ENCODE measurements at regions not wholly inside any gene's neighbourhood (a gene's known extent, or its start where the extent isn't known, plus 50 kb on each side); places are given as distances from the start of the nearest gene placed in this dataset.

DNA sequence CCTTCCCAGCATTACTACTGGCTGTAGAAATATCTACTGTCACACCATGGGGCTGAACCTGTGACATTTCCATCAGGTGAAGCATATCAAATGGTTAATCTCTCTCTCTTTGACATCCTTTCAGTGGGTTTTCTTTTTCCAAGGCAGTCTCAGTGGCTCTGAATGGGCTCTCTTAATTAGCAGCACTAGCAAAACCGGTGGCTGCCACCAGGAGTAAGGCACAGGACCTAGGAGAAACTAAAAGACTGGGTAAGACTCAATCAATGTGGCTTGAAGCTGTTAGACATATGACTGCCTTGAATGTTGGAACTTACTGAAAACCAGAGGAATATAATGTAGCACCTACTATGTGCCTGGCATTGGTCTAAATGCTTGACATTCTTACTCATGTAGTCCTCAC is 445.0 kb upstream of the KIF2A start:
- Mint-ChIP-seq H3K27me3 (peaks cover 0 to 21% (median 4%) of the 10 kb centered on the region in 5 donors), H3K27ac (no peak overlapping the region), H3K4me1 (no peaks in the 10 kb centered on the region), H3K9me3 (peaks cover 2 to 16% (median 6%) of the 10 kb centered on the region in 11 donors), H3K4me3 (no peak overlapping the region), H3K36me3 (peaks cover 0 to 5% (median 0%) of the 10 kb centered on the region in 5 donors)
- Histone ChIP-seq H3K9me3 (ENCODE audit: control insufficient read depth in 2 of 3, low read length in 3 of 3) (no peaks in the 10 kb centered on the region), H3K36me3 (ENCODE audit: control insufficient read depth in 2 of 3, insufficient read depth in 3 of 3, low read length in 3 of 3) (no peaks in the 10 kb centered on the region), H3K27me3 (ENCODE audit: control insufficient read depth in 2 of 2, insufficient read depth in 2 of 2, low read length in 2 of 2) (no peaks in the 10 kb centered on the region), H3K4me3 (ENCODE audit: low read length) (no peak overlapping the region), H3K27ac (ENCODE audit: low read depth, low read length) (no peak overlapping the region), H3K4me1 (ENCODE audit: control insufficient read depth in 2 of 2, insufficient read depth in 2 of 2, low read length in 2 of 2) (no peaks in the 10 kb centered on the region)
- ChIA-PET POLR2A (no interaction called here), CTCF (no interaction called here)
- intact Hi-C loops (cut with micrococcal nuclease) = no loop called here
- DNase-seq (no peak), ATAC-seq (no peak)

DNA sequence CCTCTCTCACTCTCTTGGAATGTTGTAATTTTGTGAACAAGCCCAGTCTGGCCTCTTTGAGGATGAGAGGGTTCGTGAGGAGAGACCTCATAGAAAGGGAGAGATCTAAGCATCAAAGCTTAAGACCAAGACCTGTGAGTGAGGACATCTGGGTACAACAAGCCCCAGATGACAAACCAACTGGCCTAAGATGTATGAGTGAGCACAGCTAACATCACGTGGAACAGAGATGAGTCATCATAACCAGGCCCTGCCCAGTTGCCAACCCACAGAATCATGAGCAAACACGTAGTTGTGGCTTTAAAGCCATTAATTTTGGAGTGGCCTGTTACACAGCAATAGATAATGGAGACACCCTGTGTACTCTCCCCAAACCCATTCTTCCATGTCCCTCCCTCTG is 439.1 kb upstream of the KIF2A start:
- ATAC-seq = no peak
- no peaks in the 10 kb centered on the region for H3K4me1 ChIP-seq (ENCODE audit: control insufficient read depth in 2 of 2, insufficient read depth in 2 of 2, low read length in 2 of 2)
- DNase-seq = no peak
- Mint-ChIP-seq H3K4me1 (no peaks in the 10 kb centered on the region), H3K9me3 (peaks cover 0 to 22% (median 7%) of the 10 kb centered on the region in 11 donors), H3K4me3 (no peak overlapping the region), H3K27ac (no peak overlapping the region), H3K36me3 (peaks cover 0 to 9% (median 0%) of the 10 kb centered on the region in 5 donors), H3K27me3 (peaks cover 0 to 25% (median 11%) of the 10 kb centered on the region in 5 donors)
- no peaks in the 10 kb centered on the region for H3K36me3 ChIP-seq (ENCODE audit: control insufficient read depth in 2 of 3, insufficient read depth in 3 of 3, low read length in 3 of 3)
- no peaks in the 10 kb centered on the region for H3K27me3 ChIP-seq (ENCODE audit: control insufficient read depth in 2 of 2, insufficient read depth in 2 of 2, low read length in 2 of 2)
- H3K9me3 ChIP-seq (ENCODE audit: control insufficient read depth in 2 of 3, low read length in 3 of 3) = no peaks in the 10 kb centered on the region
- ChIA-PET POLR2A (no interaction called here), CTCF (no interaction called here)
- intact Hi-C loops (cut with micrococcal nuclease) = no loop called here
- H3K27ac ChIP-seq (ENCODE audit: low read depth, low read length) = no peak overlapping the region
- H3K4me3 ChIP-seq (ENCODE audit: low read length) = no peak overlapping the region

DNA sequence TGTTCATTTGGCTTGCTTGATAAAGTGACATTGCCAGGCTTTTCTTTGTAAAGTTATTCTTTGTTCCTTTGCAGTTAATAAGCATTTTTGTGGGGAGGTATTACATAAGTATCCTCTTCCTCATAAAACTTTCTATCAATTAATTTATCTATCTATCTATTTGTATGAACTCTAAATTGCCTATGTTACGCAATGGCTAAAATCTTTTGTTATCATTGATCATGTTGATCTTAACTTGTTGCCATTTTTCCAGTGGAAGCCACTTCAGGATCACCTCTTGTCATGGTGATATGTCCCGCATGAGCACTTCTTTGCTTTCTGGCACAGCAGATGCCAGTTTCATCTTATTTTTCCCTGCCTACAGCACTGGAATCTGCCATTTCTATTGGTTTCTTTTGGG is 436.7 kb upstream of the KIF2A start:
- Mint-ChIP-seq H3K27me3 (peaks cover 0 to 25% (median 11%) of the 10 kb centered on the region in 5 donors), H3K4me3 (no peak overlapping the region), H3K36me3 (peaks cover 0 to 13% (median 0%) of the 10 kb centered on the region in 5 donors), H3K9me3 (peaks cover 0 to 23% (median 14%) of the 10 kb centered on the region in 11 donors), H3K4me1 (no peaks in the 10 kb centered on the region), H3K27ac (no peak overlapping the region)
- CTCF ChIA-PET = no interaction called here
- Histone ChIP-seq H3K9me3 (ENCODE audit: control insufficient read depth in 2 of 3, low read length in 3 of 3) (no peaks in the 10 kb centered on the region), H3K36me3 (ENCODE audit: control insufficient read depth in 2 of 3, insufficient read depth in 3 of 3, low read length in 3 of 3) (no peaks in the 10 kb centered on the region), H3K4me3 (ENCODE audit: low read length) (no peak overlapping the region), H3K27ac (ENCODE audit: low read depth, low read length) (no peak overlapping the region), H3K4me1 (ENCODE audit: control insufficient read depth in 2 of 2, insufficient read depth in 2 of 2, low read length in 2 of 2) (no peaks in the 10 kb centered on the region), H3K27me3 (ENCODE audit: control insufficient read depth in 2 of 2, insufficient read depth in 2 of 2, low read length in 2 of 2) (no peaks in the 10 kb centered on the region)
- POLR2A ChIA-PET = no interaction called here
- DNase-seq (no peak), ATAC-seq (no peak)
- intact Hi-C loops (cut with micrococcal nuclease) = no loop called here

DNA sequence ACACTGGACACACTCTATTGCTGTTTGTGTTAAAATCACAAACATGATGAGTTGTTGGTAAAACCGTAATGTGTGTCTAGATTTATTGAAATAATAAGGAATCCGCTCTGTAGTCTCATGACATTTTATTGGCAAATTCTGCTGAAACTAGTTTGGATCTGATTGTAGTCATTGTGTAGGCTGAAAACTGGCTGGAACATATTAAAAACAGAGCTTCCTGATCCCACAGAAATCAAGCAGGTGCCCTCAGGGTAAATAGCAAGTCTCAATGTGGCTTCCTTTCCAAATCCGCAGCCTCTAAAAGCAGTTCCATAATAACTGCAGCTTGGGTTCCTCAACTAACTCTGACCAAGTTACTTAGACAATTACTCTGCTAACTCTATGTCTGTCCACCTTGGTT is 427.5 kb upstream of the KIF2A start:
- no peaks in the 10 kb centered on the region for H3K36me3 ChIP-seq (ENCODE audit: control insufficient read depth in 2 of 3, insufficient read depth in 3 of 3, low read length in 3 of 3)
- H3K9me3 Mint-ChIP-seq = peaks cover 0 to 2% (median 0%) of the 10 kb centered on the region in 11 donors
- intact Hi-C loops (cut with micrococcal nuclease) = no loop called here

DNA sequence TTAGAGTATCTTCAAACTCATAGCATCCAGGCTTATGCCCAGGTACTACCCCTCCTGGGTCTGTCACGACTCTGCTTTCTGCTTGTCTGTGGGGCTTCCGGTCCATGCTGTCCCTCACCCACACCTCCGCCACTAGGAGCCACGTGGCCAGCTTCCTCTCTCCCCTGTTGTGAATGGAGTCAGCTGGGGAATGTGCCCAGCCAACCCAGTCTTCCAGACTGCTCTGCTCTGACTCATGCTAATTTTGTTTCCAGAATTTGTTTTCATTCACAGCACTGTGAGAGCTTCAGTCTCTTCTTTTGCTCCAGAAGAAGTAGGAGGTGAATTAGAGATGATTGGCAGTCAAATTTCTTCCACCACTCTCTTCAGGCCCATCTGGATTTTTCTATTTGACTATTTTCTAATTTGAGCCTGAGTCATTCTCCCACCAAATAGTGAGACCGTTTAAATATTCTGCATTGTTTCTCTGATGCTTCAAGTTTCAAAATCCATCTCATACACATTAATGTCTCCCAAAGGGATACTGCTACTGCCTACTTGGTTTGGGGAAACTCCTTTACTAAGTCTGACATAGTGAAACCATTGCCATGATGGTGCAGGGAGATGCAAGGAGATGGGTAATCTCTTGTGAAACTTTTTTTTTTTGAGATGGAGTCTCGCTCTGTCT is 424.1 kb upstream of the KIF2A start:
- Histone ChIP-seq H3K27me3 (ENCODE audit: control insufficient read depth in 2 of 2, insufficient read depth in 2 of 2, low read length in 2 of 2) (no peaks in the 10 kb centered on the region), H3K4me3 (ENCODE audit: low read length) (no peak overlapping the region), H3K4me1 (ENCODE audit: control insufficient read depth in 2 of 2, insufficient read depth in 2 of 2, low read length in 2 of 2) (no peaks in the 10 kb centered on the region), H3K27ac (ENCODE audit: low read depth, low read length) (no peak overlapping the region), H3K36me3 (ENCODE audit: control insufficient read depth in 2 of 3, insufficient read depth in 3 of 3, low read length in 3 of 3) (no peaks in the 10 kb centered on the region), H3K9me3 (ENCODE audit: control insufficient read depth in 2 of 3, low read length in 3 of 3) (no peaks in the 10 kb centered on the region)
- H3K36me3 Mint-ChIP-seq = no peaks in the 10 kb centered on the region
- H3K27me3 Mint-ChIP-seq = peaks cover 0 to 13% (median 0%) of the 10 kb centered on the region in 5 donors
- POLR2A ChIA-PET = no interaction called here
- intact Hi-C loops (cut with micrococcal nuclease) = no loop called here
- DNase-seq (no peak), ATAC-seq (no peak)
- no peaks in the 10 kb centered on the region for H3K4me1 Mint-ChIP-seq
- peaks cover 0 to 4% (median 0%) of the 10 kb centered on the region in 11 donors for H3K9me3 Mint-ChIP-seq
- no peak overlapping the region for H3K4me3 Mint-ChIP-seq
- CTCF ChIA-PET = no interaction called here
- no peak overlapping the region for H3K27ac Mint-ChIP-seq

More for the DNA sequence above, 427.5 kb upstream of the KIF2A start:
- H3K27ac Mint-ChIP-seq = no peak overlapping the region
- no peak for ATAC-seq
- no peaks in the 10 kb centered on the region for H3K36me3 Mint-ChIP-seq
- Histone ChIP-seq H3K4me1 (ENCODE audit: control insufficient read depth in 2 of 2, insufficient read depth in 2 of 2, low read length in 2 of 2) (no peaks in the 10 kb centered on the region), H3K4me3 (ENCODE audit: low read length) (no peak overlapping the region), H3K9me3 (ENCODE audit: control insufficient read depth in 2 of 3, low read length in 3 of 3) (no peaks in the 10 kb centered on the region), H3K27ac (ENCODE audit: low read depth, low read length) (no peak overlapping the region), H3K27me3 (ENCODE audit: control insufficient read depth in 2 of 2, insufficient read depth in 2 of 2, low read length in 2 of 2) (no peaks in the 10 kb centered on the region)
- DNase-seq = no peak
- H3K4me3 Mint-ChIP-seq = no peak overlapping the region
- peaks cover 0 to 10% (median 0%) of the 10 kb centered on the region in 5 donors for H3K27me3 Mint-ChIP-seq
- ChIA-PET POLR2A (no interaction called here), CTCF (no interaction called here)
- no peaks in the 10 kb centered on the region for H3K4me1 Mint-ChIP-seq

DNA sequence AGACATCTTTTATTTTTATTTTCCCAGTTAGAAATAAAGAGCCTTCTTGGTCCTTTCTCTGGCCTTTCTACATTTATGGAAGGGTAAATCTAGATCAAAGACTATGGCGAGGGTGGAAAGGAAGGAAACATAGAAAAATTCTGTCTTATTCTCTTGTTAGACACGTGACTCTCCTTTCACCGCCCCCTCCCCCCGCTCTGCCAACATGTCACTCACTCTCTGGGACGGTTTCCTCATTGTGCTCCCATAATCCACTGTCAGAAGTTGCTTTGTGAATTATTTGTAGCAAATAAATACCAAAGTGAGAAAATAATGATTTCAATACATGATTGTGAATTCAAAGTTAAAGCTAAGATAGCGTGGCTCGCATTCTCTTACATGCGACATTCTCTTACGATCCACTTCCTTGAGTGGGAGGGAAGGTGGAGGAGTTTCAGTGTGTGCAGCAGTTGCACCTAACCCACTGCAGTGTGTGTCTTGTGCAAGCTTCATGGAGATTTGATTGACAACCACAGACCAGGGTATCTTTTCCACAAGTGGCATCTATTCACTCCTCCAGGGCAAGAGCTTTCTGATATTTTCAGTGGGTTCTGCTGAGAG is 423.0 kb upstream of the KIF2A start:
- Mint-ChIP-seq H3K27ac (no peak overlapping the region), H3K4me3 (no peak overlapping the region), H3K9me3 (peaks cover 0 to 9% (median 4%) of the 10 kb centered on the region in 11 donors), H3K36me3 (peaks cover 0 to 4% (median 0%) of the 10 kb centered on the region in 5 donors), H3K27me3 (peaks cover 0 to 13% (median 0%) of the 10 kb centered on the region in 5 donors), H3K4me1 (no peaks in the 10 kb centered on the region)
- Histone ChIP-seq H3K27ac (ENCODE audit: low read depth, low read length) (no peak overlapping the region), H3K27me3 (ENCODE audit: control insufficient read depth in 2 of 2, insufficient read depth in 2 of 2, low read length in 2 of 2) (no peaks in the 10 kb centered on the region), H3K4me3 (ENCODE audit: low read length) (no peak overlapping the region), H3K36me3 (ENCODE audit: control insufficient read depth in 2 of 3, insufficient read depth in 3 of 3, low read length in 3 of 3) (no peaks in the 10 kb centered on the region), H3K9me3 (ENCODE audit: control insufficient read depth in 2 of 3, low read length in 3 of 3) (peaks cover 0 to under 1% (median 0%) of the 10 kb centered on the region in 3 experiments), H3K4me1 (ENCODE audit: control insufficient read depth in 2 of 2, insufficient read depth in 2 of 2, low read length in 2 of 2) (no peaks in the 10 kb centered on the region)
- intact Hi-C loops (cut with micrococcal nuclease) = no loop called here
- ChIA-PET POLR2A (no interaction called here), CTCF (no interaction called here)
- ATAC-seq (no peak), DNase-seq (no peak)

All from naive thymus-derived CD4-positive, alpha-beta T cell (primary cell).